HG02610 (cell line): ENCODE measurements at regions not wholly inside any gene's neighbourhood (a gene's known extent, or its start where the extent isn't known, plus 50 kb on each side); places are given as distances from the start of the nearest gene placed in this dataset.
"Not testable (repeated sequence)": the region's sequence is repeated elsewhere in the genome, so short reads cannot be mapped to it uniquely, and the experiment has no call there.

Experiments
- ATAC-seq: cut with Tn5 transposase; IDR thresholded peaks from one replicate; pipeline ENCODE4 v1.9.1; 2021; ENCODE audit warnings: mild to moderate bottlenecking, moderate library complexity; ENCODE audit not compliant: unreplicated experiment

DNA sequence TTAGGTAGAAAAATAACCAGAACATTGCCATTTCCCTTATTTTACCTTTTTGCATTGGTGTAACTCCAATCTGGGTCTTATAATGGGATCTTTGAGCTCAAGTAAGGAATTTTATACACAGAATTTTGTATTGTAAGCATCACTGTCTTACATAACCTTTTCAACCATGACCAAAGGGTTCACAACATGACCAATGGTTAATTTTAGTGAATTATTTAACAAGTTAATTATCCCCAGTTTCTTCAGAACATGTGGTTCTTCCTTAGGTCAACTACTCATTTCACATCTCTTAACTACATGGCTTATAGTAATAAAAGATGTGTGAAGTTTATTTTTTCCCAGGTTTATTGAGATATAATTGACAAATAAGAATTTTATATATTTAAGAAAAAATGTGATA lies 74.2 kb upstream of the RHOBTB1 start:
- ATAC-seq, result no peak

DNA sequence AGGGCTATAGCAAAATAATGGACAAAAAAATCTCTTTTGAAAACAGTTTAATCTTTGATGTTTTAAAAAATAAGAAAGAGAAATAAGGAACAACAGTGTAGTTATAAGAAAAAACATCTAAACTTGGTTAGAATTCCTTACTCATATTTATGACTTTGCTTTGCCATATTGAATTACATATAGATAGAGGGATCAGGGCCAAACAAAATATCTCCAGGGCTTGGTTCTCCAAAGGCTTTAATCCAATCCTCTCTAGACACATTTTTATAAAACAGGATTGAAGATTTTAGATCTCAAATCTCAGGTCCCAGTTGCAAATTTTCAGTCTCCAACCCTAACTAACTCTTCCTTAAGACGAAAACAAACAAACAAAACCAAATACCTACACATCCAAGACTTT lies 72.6 kb upstream of the RHOBTB1 start:
- ATAC-seq, result no peak

DNA sequence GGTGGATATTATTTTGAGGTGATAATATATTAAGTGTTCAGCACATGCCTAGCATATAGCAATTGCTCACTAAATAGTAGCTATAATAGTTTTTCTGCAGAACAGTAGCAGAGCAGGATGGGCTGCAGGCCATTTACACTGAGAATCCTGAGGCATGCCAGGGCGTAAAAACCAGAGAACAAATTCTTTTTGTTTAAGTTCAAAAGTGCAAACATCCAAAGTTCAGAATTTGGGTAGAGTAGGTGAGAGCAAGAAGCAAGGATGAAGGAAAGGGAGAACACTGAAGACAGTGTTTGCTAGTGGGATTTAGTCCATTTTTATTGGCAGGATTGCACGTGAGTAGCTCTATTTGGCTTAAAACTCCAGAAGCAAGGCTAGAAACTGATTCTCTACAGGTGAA lies 72.0 kb upstream of the RHOBTB1 start:
- ATAC-seq, result no peak

DNA sequence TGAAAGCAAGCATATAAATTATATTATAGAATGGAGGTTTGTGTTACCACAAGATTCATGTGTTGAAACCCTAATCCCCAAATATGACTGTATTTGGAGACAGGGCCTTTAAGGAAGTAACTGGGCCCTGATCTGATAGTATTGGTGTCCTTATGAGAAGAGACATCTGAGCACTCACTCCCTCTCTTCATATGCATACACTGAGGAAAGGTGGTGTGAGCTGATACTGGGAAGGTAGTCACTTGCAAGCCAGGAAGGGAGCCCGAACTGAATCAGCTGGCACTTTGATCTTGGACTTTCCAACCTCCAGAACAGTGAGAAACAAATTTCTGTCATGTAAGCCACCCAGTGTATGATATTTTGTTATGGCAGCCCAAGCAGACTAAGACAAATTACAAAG lies 66.9 kb upstream of the RHOBTB1 start:
- ATAC-seq, result no peak

DNA sequence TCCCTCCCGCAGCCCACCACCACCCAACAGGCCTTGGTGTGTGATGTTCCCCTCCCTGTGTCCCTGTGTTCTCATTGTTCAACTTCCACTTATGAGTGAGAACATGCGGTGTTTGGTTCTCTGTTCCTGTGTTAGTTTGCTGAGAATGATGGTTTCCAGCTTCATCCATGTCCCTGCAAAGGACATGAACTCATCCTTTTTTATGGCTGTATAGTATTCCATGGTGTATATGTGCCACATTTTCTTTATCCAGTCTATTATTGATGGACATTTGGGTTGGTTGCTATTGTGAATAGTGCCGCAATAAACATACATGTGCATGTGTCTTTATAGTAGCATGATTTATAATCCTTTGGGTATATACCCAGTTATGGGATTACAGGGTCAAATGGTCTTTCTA lies 59.1 kb upstream of the RHOBTB1 start:
- ATAC-seq, result not testable (repeated sequence)

DNA sequence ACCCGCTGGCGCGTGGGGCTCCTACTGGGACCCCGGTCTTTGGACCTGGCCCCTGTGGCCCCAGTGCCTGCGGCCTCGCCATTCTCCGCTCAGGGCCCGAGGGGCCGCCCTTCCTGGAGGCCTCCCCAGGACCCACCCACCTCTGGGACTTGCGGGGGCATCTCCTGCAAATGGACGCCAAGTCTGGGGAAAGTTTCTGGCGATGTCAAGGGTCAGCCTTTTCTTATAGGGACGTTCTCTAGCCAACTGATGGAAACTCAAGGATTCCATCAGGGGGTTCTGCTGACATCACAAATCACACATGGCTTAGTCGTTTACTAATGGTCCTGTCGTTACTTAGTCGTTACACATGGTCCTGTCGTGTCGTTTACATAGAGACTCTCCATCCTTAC lies 57.7 kb upstream of the RHOBTB1 start:
- ATAC-seq, result no peak

DNA sequence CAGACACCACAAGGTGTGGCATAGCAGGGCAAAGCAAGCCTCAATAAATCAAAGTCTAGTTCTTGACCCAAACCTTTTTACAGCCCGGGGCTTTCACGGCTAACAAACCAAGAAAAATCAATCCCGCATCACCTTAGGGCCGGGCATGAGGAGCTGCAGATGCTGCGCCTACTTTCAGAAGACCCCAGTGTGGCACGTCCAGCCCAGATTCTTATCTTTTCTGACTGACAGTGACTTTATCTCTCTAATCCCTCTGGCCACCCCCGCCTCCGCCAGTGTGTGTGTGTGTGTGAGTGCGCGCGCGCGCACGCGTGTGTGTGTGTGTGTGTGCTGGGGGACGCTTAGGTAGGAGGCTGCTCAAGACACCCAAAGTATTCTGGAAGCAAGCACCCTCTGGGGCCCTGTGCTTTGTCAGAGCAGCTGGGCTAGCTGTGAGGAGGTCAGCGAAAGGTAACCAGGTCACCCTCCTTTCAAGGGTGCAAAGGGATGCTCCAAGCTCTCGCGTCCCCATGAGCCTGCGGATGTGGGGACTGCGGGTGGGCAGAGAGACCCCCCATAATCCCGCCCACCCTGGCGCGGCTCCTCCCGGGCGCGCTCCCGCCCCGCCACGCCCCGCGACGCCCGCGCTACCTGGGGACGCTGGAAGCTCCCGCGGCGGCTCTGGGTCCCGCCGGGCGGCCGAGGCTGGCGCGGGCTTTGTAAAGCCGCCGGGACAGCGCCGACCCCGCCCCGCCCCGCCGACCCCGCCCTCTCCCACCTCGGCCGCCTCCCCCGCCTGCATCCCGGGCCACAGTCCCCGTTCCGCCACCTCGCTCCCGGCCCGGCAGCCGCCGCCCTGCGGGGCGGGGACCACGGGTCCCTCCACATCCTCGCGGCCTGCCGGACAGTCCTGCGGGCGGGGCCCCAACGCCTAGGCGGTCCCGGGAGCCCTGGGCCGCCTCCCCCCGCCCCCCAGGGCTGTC lies 57.1 kb upstream of the RHOBTB1 start:
- ATAC-seq, result no peak

DNA sequence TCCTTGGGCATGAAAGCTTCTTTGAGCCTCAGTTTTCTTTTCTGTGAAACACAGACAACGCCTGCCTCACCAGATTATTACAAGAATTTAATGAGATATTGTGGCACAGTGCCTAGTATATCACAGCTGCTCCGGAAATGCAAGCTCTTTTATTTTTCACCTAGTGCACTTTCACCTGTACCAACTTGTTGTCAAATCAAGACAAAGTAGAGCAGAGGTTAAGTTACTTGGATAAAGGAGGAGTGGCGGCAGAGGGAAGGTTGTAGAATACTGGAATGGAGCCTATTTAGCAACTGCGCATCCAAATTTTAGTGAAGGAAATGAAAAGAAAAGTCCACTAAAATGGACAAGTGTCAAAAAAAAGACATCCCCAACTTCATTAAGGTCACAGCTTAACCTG lies 54.9 kb upstream of the RHOBTB1 start:
- no peak for ATAC-seq

DNA sequence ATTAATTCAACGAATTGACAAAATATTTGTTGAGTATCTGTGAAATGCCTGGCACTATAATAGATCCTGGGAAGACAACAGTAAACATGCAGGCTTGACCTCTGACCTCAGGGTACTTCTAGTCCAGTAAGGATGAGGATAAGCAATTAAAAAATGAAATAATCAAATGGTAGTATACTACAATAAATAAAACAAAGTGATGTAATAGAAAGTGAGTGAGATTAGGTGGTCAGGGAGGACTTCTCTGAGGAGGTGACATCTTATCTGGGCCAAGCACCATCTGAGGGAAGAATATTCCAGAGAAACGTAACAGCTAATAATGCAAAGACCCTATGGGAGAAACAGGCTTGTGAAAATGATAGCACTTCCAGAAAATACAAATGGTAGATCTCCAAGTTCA lies 50.1 kb upstream of the RHOBTB1 start:
- no peak for ATAC-seq
